Limb (tissue), 2 donors: ENCODE measurements at regions not wholly inside any gene's neighbourhood (a gene's known extent, or its start where the extent isn't known, plus 50 kb on each side); places are given as distances from the start of the nearest gene placed in this dataset.

Experiments used
- DNase-seq, 2 donors: peaks; one replicate each; pipeline ENCODE4 v3.0.0-alpha.2; 2016; ENCODE audit errors: extremely low spot score in 2 of 2

DNA sequence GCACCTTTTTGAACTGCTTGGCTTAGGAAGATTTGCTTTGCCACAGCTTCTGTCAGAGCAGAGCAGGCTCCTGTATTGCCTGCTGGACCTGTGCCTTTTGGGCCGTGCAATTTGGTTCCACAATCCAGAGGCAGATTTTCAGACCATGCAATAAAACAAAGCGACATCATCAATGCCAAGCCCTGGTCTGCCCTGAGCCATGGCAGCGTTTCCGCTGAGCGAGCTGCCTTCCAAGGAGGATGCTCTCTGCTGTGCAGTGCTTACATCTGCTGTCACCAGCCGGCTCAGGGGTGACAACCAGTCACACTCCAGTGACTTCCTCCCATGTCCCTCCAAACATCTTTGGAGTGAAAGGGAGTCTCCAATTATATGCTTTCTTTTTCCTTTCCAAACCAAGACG, 282.2 kb downstream of the CDH26 start:
- no peak for DNase-seq

DNA sequence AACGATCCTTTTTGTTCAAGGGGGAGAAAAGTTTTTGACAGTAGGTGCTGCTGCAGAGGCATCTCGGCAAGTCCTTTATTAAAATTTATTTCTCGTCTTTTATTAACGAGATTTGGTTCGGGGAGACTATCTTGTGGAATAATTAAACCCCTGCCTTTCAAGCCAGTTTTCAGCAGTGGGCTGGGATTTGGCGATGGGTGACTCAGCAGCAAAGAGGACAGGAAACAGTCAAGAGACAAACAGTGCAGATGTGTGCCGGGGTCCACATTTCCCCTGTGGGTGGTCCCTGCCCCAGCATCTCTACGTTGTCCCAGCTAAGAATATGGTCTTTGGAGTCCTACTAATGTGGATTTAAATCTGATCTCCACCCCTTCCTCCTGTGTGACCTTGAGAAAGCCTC, 282.8 kb downstream of the CDH26 start:
- DNase-seq: no peak

DNA sequence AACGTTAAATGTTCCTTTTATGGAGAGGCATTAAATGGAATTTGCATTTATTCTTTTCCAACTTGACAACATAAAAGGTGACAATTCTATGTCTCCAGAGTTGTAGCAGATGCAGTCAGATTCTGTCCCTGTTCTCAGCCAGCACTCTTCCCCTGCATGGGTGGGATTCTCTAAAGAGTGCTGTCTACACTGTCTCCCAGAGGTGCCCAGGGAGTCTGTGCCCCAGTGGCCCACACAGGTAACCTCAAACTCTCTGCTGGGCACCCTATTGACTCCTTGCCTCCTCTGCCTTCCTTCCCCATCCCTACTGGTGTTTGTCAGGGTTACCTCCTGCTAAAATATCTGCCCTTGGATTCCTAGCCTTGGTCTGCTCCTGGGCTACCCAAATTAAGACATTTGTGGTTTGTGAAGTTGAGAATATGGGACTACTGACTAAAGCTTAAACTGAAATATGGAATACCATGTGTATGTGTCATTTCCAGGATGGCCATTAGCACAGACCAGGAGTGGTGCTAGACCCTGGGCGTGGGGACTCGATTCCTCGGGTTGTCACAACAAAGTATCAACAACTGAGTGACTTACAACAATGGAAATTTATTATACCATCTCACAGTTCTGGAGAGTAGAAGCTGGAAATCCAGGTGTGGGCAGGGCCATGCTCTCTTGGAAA, 284.7 kb downstream of the CDH26 start:
- DNase-seq: no peak

- no peak for DNase-seq
These were observed 286.3 kb downstream of the CDH26 start for GRCh38 chr20:60244373-60245146.

GRCh38 chr20:60246751-60247150, 288.5 kb downstream of the CDH26 start:
- DNase-seq: no peak

GRCh38 chr20:60249436-60249835, 291.2 kb downstream of the CDH26 start:
- no peak for DNase-seq

DNA sequence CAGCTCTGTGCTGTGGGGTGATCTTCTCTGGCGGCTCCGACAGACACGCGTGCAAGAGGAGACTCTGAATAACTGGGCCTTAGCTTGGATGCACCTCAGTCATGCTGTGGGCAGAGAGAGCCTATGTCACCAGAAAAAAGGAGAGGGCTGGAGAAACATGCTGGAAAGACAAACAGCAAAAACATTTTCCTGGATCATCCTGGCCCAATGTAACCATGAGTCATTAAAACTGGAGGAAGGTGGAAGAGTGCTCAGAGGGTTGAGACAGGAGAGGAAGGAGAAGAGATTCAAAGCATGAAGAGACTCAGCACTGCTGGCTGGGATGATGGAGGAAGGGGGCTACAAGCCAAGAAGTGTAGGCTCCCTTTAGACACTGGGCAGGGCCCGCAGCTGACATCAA, 292.0 kb downstream of the CDH26 start:
- no peak for DNase-seq

DNA sequence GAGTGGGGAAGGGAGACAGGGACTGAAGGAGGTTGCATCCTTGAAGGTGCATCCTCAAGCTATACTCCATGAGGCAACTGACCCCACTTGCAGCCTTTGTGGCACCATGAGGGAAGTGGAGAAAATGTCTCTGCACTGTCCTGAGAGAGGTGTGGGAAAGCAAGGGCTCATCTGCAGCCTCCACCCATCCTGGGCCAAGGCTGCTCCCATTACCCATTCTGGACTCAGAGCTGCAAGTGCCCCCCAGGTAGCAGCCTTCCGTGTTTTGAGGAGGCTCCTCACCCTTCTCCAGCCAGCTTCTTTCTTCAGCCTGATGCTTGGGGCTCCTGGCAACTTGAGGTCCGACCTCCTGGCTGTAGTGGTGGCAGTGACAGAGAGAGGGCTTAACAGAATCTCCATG, 294.6 kb downstream of the CDH26 start:
- no peak for DNase-seq

- no peak for DNase-seq
These were observed 295.2 kb downstream of the CDH26 start for GRCh38 chr20:60253471-60253870.

DNA sequence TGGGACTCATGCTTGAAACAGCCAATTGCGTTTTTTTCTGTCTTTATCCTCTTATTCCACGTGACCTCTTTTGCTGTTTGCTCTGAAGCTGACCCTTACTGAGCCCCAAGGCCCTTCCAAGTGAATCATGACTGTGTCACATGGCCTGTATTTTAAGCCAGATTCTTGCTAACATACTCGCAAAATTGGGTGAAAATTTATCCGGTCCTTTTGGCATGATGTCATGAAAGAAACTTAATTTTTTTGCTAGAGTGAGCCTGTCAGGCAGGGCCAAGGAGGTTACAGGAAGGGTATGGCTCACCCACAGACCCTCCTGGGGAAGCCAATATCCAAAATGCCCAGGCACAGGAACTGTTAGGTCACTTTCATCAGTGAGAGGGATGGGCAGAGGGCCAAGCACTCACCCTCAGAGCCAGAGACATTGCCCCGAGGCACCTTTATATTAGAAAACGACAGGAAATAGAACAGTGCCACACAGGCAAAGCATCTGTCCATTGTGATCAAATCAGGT, 296.7 kb downstream of the CDH26 start:
- no peak for DNase-seq

DNA sequence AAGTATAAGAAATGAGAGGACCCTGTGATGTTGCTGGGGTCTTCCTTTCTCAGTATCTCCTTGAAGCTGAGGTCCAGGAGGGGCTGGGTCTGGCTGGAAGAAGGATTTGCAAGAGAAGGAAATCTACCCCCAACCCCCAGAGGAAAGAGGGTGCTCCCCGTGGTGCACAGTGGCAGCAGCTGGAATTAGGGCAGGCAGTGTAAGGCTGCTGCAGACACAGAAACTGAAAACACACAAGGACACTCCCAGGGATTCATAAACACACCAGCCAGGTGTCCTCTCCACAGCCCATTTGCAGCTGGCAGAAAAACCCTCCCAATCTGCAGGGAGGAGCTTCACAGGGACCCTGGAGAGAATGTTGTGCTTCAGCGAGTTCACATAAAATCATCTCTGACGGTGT, 297.2 kb downstream of the CDH26 start:
- DNase-seq: no peak

DNA sequence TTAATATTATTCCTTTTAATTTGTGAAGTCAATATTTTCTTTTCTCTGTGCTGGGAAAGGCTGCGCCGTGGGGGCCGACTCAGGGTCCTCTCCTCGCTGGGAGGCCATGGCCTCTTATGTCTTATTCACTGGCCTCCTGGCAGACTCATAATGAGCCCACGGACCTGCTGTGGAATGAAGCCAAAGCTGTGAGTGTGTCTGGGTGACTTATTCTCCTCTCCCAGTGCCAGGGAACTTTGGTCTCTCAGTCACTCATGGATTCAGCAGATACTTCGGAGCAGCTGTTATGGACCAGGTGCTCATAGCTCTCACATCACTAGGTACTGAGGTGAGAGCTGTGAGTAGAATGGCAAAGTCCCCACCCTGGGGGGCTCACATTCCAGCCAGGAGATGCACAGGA, 297.6 kb downstream of the CDH26 start:
- DNase-seq: no peak

DNA sequence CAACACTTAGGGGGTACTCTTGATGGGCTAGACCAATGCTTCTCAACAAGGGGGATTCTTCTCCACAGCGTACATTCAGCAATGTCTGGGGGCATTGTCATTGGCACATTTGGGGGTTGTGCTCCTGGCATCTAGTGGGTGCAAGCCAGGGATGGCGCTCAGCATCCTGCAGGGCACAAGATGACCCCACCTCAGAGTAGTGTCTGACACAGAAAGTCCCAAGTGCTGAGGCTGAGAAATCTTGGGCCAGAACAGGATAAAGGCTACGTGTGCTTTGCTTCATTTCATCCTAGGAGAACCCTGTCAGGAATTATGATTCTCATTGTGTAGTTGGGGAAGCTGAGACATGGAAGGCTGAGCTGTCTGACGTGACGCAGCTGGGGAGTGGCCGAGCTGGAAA, 298.6 kb downstream of the CDH26 start:
- DNase-seq: no peak

DNA sequence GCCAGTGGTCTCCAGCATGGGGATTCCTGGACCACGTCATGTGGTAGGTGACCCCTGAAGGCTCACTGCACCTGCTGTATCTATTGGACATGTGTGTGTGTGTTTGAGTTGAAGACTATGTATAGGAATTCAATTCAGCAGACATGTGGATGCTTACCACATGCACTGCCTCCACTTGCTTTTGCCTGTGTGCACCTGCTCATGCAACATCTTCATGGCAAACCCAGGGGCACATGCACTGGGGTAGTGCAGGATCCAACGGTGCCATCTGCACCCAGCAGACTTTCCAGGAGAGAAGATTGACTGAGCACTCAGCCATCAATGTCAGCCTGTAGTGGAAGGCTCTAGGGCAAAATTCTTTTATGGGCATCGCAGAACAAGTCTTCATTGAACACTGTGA, 299.4 kb downstream of the CDH26 start:
- no peak for DNase-seq

- no peak for DNase-seq
These were observed 300.1 kb downstream of the CDH26 start for GRCh38 chr20:60258255-60258863.

DNA sequence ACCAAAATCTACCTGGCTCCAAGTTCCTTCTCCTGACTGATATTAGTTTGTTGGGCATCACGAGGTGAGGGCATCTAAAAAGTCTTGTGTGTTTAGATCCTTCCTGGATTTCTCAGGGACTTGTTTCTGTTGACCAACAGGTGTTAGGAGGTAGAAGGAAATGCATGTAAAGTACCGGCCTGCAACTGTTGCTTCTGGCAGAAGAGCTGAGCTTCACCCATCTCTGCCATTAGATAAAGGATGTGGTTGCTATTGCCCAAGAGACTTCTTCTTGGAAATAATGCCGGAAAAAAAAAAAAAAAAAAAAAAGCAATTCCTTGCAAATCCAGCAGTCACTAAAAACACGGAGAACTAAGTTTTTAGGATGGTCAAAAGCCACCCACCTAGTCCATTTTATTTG, 303.1 kb downstream of the CDH26 start:
- DNase-seq: no peak

DNA sequence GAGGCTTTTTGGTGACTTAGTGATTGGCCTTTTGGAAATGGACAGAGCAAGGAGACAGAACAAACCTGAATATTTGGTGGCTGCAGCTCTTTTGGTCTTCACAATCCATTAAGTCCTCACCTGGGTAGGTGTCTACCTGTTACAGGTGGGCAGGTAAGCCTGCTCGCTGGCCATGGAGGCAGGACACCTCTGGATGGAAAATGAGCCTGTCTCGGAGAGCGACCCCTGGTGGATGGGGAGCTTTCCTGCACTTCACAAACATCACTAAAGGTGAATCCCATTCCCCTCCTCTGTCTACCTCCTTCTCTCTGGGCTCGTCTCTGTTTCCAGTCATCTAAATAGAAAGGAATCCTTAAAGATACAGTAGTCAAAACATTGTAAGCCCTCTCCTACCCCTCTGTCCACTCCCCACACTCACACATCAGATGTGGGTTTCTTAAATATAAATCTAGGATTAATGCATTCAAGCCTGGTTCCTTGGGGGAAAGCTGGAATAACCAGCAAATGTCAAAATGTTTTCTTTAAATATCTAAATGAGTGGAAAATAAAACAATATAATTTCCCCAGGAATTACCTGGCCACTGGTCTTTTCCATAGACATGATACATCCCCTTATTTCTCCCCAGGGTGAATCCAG, 304.9 kb downstream of the CDH26 start:
- DNase-seq: no peak

DNA sequence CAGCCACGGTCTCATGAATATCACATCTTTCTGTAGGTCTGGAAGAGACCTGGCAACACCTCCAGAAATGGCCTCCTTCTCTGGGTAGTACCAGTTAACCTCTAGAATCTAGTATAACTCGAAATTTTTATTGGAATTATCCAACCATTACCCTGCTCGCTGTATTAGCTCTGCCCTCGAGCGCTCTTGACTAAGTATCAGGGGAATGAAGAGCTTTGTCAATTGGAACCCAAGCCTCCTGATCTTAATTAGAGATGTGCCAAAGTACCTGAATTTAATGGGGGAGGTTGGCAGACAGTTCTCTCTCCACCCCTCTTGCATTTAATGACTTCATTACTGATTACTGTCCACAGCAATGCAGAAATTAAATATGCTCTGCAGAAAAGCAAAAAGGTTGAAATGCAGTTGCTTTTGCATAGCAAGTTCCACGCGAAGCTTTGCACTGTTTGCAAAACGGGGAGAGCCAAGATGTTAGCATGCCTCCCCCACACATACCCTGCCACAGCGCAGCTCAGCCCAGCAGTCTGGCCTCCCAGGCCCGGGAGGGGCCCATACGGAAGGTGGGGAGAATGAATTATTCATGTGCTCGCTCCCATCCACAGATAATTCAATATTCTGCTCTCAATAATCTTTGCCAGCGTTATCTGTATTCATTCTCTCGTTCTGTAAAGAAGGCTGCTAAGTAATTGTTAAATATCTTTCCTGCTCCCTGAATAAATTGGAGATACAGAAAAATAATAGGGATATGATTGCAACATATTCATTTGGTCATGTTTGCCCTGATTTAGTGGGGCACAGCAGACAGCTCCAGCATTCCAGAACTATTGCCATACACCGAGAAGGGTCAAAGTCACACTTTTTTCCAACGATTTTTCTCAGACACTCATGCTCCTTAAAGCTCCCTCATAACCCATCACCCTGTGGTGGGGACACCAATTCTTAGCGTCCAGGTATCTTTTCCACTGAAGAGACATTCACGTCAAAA, 305.8 kb downstream of the CDH26 start:
- DNase-seq: no peak

DNA sequence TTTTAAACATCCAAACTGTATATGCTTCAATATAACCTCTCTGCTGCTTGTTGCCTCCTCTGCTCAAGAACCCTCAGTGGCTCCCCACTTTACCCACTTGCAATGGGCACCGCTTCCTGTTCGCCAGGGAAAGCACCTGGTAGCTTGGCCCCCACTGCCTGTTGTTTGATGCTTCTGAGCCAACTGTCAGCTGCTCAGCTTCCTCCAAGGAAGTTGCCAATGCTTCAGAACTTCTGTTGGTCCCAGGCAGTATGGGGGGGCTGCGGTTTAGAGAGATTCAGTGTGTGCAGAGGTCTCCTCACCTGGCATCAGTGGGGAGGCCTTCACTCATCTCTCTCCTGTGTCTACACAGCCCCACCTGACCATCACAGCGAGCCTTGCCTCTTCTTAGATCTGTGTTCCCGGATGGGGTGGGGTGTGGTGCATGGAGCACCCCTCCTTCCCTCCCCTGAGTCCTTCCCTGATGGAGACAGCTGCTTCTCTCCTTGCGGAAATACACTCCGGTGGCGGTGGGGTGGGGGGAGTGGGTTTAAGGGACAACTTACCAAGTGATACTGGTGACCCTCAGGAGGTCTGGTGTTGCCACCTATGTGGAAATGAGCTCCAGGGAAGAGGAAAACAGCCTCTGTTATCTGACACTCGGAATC, 308.1 kb downstream of the CDH26 start:
- DNase-seq: no peak

GRCh38 chr20:60268491-60268890, 310.3 kb downstream of the CDH26 start:
- no peak for DNase-seq
